Ishikawa (cell line): ENCODE measurements at regions not wholly inside any gene's neighbourhood (a gene's known extent, or its start where the extent isn't known, plus 50 kb on each side); places are given as distances from the start of the nearest gene placed in this dataset.

ENCODE experiments used
- CEBPB ChIP-seq: IDR thresholded peaks from 2 replicates; pipeline ENCODE4 v1.6.1; 2012
- CREB1 ChIP-seq: IDR thresholded peaks from 2 replicates; pipeline ENCODE4 v1.6.1; 2012; ENCODE audit warnings: low read depth
- EGR1 ChIP-seq: IDR thresholded peaks from 2 replicates; pipeline ENCODE4 v1.6.1; 2012
- EP300 ChIP-seq: IDR thresholded peaks from 2 replicates; pipeline ENCODE4 v1.6.1; 2012; ENCODE audit warnings: borderline replicate concordance
- FOXM1 ChIP-seq: IDR thresholded peaks from 2 replicates; pipeline ENCODE4 v1.6.1; 2012; ENCODE audit warnings: low read depth, borderline replicate concordance
- MAX ChIP-seq: IDR thresholded peaks from 2 replicates; pipeline ENCODE4 v1.6.1; 2012
- NFIC ChIP-seq: IDR thresholded peaks from 2 replicates; pipeline ENCODE4 v1.6.1; 2012
- RAD21 ChIP-seq: IDR thresholded peaks from 2 replicates; pipeline ENCODE4 v1.6.1; 2012; ENCODE audit warnings: low read depth
- REST ChIP-seq: IDR thresholded peaks from 2 replicates; pipeline ENCODE4 v1.6.1; 2012; ENCODE audit warnings: low read depth, mild to moderate bottlenecking
- TAF1 ChIP-seq: IDR thresholded peaks from 2 replicates; pipeline ENCODE4 v1.6.1; 2012; ENCODE audit warnings: low read depth, mild to moderate bottlenecking
- TCF12 ChIP-seq: IDR thresholded peaks from 2 replicates; pipeline ENCODE4 v1.6.1; 2012; ENCODE audit warnings: low read depth
- TEAD4 ChIP-seq: IDR thresholded peaks from 2 replicates; pipeline ENCODE4 v1.6.1; 2012
- USF1 ChIP-seq: IDR thresholded peaks from 2 replicates; pipeline ENCODE4 v1.6.1; 2012
- YY1 ChIP-seq: IDR thresholded peaks from 2 replicates; pipeline ENCODE4 v1.6.1; 2012; ENCODE audit warnings: low read depth
- ZBTB7A ChIP-seq: IDR thresholded peaks from 2 replicates; pipeline ENCODE4 v1.6.1; 2012; ENCODE audit warnings: low read depth

- TF ChIP-seq TAF1 (no peak), RAD21 (no peak), REST (no peak), MAX (no peak), ZBTB7A (no peak), NFIC (no peak), EGR1 (no peak), USF1 (no peak), CEBPB (no peak), CREB1 (no peak), EP300 (no peak)
Measured at GRCh38 chr5:110134963-110135935, 445.5 kb downstream of the MAN2A1 start.

- no peak for TF ChIP-seq EP300
- no peak for TF ChIP-seq TAF1
- TF ChIP-seq YY1: no peak
- no peak for TF ChIP-seq RAD21
- no peak for TF ChIP-seq CEBPB
Measured at GRCh38 chr5:110150199-110150598, 460.5 kb downstream of the MAN2A1 start.

- no peak for TF ChIP-seq TAF1
- no peak for TF ChIP-seq MAX
- TF ChIP-seq TCF12: no peak
- TF ChIP-seq NFIC: no peak
- TF ChIP-seq TEAD4: no peak
- no peak for TF ChIP-seq EP300
- no peak for TF ChIP-seq CREB1
- TF ChIP-seq RAD21: no peak
- no peak for TF ChIP-seq REST
- TF ChIP-seq EGR1: no peak
- no peak for TF ChIP-seq YY1
Measured at GRCh38 chr5:110159202-110159601, 469.5 kb downstream of the MAN2A1 start.

- no peak for TF ChIP-seq TAF1
- TF ChIP-seq TCF12: no peak
- no peak for TF ChIP-seq YY1
- TF ChIP-seq FOXM1: no peak
Measured at GRCh38 chr5:110161162-110161561, 471.4 kb downstream of the MAN2A1 start.

GRCh38 chr5:110165366-110165765, 475.6 kb downstream of the MAN2A1 start:
- no peak for TF ChIP-seq USF1
- no peak for TF ChIP-seq TAF1
- TF ChIP-seq NFIC: no peak
- no peak for TF ChIP-seq RAD21
- TF ChIP-seq YY1: no peak
- TF ChIP-seq MAX: no peak
- no peak for TF ChIP-seq FOXM1
- no peak for TF ChIP-seq CEBPB
- no peak for TF ChIP-seq TEAD4
- no peak for TF ChIP-seq EP300
- TF ChIP-seq EGR1: no peak
- TF ChIP-seq ZBTB7A: no peak
- no peak for TF ChIP-seq REST
- no peak for TF ChIP-seq CREB1
- TF ChIP-seq TCF12: no peak
